Fibroblast of the conjunctiva (primary cell): ENCODE measurements at regions not wholly inside any gene's neighbourhood (a gene's known extent, or its start where the extent isn't known, plus 50 kb on each side); places are given as distances from the start of the nearest gene placed in this dataset.

Experiments used
- DNase-seq: peaks from one replicate; pipeline ENCODE4 v3.0.0-alpha.2; 2010; ENCODE audit warnings: low read depth

GRCh38 chr15:91473894-91474545 lies 374.0 kb downstream of the SV2B start:
- no peak for DNase-seq

GRCh38 chr15:91476861-91477260 lies 376.6 kb upstream of the SLCO3A1 start:
- no peak for DNase-seq

- DNase-seq: no peak
Measured at GRCh38 chr15:91478717-91479191, 374.8 kb upstream of the SLCO3A1 start.

GRCh38 chr15:91480426-91480825 lies 373.1 kb upstream of the SLCO3A1 start:
- DNase-seq: no peak

GRCh38 chr15:91482799-91483198 lies 370.7 kb upstream of the SLCO3A1 start:
- DNase-seq: no peak

GRCh38 chr15:91484141-91484540 lies 369.4 kb upstream of the SLCO3A1 start:
- DNase-seq: no peak

- no peak for DNase-seq
Measured at GRCh38 chr15:91488452-91488851, 365.1 kb upstream of the SLCO3A1 start.

GRCh38 chr15:91490211-91490610 lies 363.3 kb upstream of the SLCO3A1 start:
- no peak for DNase-seq

- no peak for DNase-seq
Measured at GRCh38 chr15:91491101-91491950, 362.2 kb upstream of the SLCO3A1 start.

GRCh38 chr15:91496754-91497691 lies 356.5 kb upstream of the SLCO3A1 start:
- no peak for DNase-seq

- DNase-seq: no peak
Measured at GRCh38 chr15:91498046-91498748, 355.3 kb upstream of the SLCO3A1 start.

GRCh38 chr15:91498749-91499062 lies 354.8 kb upstream of the SLCO3A1 start:
- DNase-seq: no peak

GRCh38 chr15:91499774-91500383 lies 353.6 kb upstream of the SLCO3A1 start:
- no peak for DNase-seq

GRCh38 chr15:91508633-91509032 lies 344.9 kb upstream of the SLCO3A1 start:
- no peak for DNase-seq

- DNase-seq: no peak
Measured at GRCh38 chr15:91514147-91514546, 339.4 kb upstream of the SLCO3A1 start.

GRCh38 chr15:91515188-91515754 lies 338.2 kb upstream of the SLCO3A1 start:
- DNase-seq: peak; percentile 63

GRCh38 chr15:91516866-91517265 lies 336.6 kb upstream of the SLCO3A1 start:
- no peak for DNase-seq

GRCh38 chr15:91517491-91518200 lies 335.9 kb upstream of the SLCO3A1 start:
- peak; percentile 24 for DNase-seq

GRCh38 chr15:91520850-91521249 lies 332.7 kb upstream of the SLCO3A1 start:
- no peak for DNase-seq

- DNase-seq: no peak
Measured at GRCh38 chr15:91521548-91521947, 332.0 kb upstream of the SLCO3A1 start.
